ENCODE measurements at regions not wholly inside any gene's neighbourhood (a gene's known extent, or its start where the extent isn't known, plus 50 kb on each side); places are given as distances from the start of the nearest gene placed in this dataset.

- TF ChIP-seq, protein P1, sequence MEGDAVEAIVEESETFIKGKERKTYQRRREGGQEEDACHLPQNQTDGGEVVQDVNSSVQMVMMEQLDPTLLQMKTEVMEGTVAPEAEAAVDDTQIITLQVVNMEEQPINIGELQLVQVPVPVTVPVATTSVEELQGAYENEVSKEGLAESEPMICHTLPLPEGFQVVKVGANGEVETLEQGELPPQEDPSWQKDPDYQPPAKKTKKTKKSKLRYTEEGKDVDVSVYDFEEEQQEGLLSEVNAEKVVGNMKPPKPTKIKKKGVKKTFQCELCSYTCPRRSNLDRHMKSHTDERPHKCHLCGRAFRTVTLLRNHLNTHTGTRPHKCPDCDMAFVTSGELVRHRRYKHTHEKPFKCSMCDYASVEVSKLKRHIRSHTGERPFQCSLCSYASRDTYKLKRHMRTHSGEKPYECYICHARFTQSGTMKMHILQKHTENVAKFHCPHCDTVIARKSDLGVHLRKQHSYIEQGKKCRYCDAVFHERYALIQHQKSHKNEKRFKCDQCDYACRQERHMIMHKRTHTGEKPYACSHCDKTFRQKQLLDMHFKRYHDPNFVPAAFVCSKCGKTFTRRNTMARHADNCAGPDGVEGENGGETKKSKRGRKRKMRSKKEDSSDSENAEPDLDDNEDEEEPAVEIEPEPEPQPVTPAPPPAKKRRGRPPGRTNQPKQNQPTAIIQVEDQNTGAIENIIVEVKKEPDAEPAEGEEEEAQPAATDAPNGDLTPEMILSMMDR (IDR thresholded peaks at IDR 0.05; ENCODE audit: poor library complexity, severe bottlenecking), result no peak
- no peak for TF ChIP-seq EZH2 (IDR thresholded peaks at IDR 0.05; ENCODE audit: borderline replicate concordance, insufficient read depth, low read length, poor library complexity, severe bottlenecking)
- TF ChIP-seq REST (IDR thresholded peaks at IDR 0.05; ENCODE audit: borderline replicate concordance), result no peak
- TF ChIP-seq RAD21 (conservative IDR thresholded peaks at IDR 0.05), result no peak
- TF ChIP-seq POLR2AphosphoS5 (IDR thresholded peaks at IDR 0.05), result no peak
- TF ChIP-seq SMC3 (conservative IDR thresholded peaks at IDR 0.05; ENCODE audit: poor library complexity), result no peak
- no peak for TF ChIP-seq TAF1 (IDR thresholded peaks at IDR 0.05; ENCODE audit: low read depth)
Observed at GRCh38 chr4:95637043-95637600, 88.3 kb upstream of the UNC5C start.

Data from neural cell (in vitro differentiated cells).